H1 (cell line): ENCODE measurements at regions not wholly inside any gene's neighbourhood (a gene's known extent, or its start where the extent isn't known, plus 50 kb on each side); places are given as distances from the start of the nearest gene placed in this dataset.

Experiments used
- CTCF ChIA-PET: fragments of 300-600 bp; sonication (Branson Sonifier 250); formaldehyde crosslinking; loops from one replicate; lab custom pipeline; 2021; ENCODE audit not compliant: partially characterized antibody; lab: Charles Lee
- POLR2A ChIA-PET: fragments of 300-600 bp; sonication (Branson Sonifier 250); formaldehyde crosslinking; loops from one replicate; lab custom pipeline; 2021; ENCODE audit warnings: inconsistent platforms; ENCODE audit not compliant: partially characterized antibody; lab: Charles Lee
- DNase-seq, 2 experiments: peaks; one replicate each; pipeline versions ENCODE4 v3.0.0 to v3.0.0-alpha.2; 2010 to 2022; ENCODE audit warnings: low spot score in 2 of 2, low read depth in 1 of 2, mixed read lengths in 1 of 2
- FAIRE-seq: peaks from 2 replicates; lab custom pipeline; 2011; peaks lifted over from hg19 to GRCh38; lab: Jason Lieb, UNC
- H2AFZ ChIP-seq: 2 replicates; pipeline ENCODE4 v1.8.1; 2012; ENCODE audit warnings: low read length, inconsistent platforms
- H2AK5ac ChIP-seq: 2 replicates; pipeline ENCODE4 v1.6.1; 2013; ENCODE audit warnings: low read depth, low read length
- H2BK120ac ChIP-seq: replicated peaks from 2 replicates; pipeline ENCODE3; 2013; ENCODE audit warnings: low read depth, low read length, inconsistent platforms
- H2BK12ac ChIP-seq: 2 replicates; pipeline ENCODE4 v1.6.1; 2013; ENCODE audit warnings: low read depth, low read length
- H2BK15ac ChIP-seq: 2 replicates; pipeline ENCODE4 v1.6.1; 2013; ENCODE audit warnings: low read length
- H2BK20ac ChIP-seq: 2 replicates; pipeline ENCODE4 v1.6.1; 2013; ENCODE audit warnings: low read length
- H2BK5ac ChIP-seq: 2 replicates; pipeline ENCODE4 v1.6.1; 2013; ENCODE audit warnings: low read depth, low read length
- H3K14ac ChIP-seq: 2 replicates; pipeline ENCODE4 v1.6.1; 2013; ENCODE audit warnings: inconsistent platforms; ENCODE audit not compliant: insufficient read length
- H3K18ac ChIP-seq: 2 replicates; pipeline ENCODE4 v1.6.1; 2013; ENCODE audit warnings: low read length; ENCODE audit errors: extremely low read depth
- H3K23ac ChIP-seq: 2 replicates; pipeline ENCODE4 v1.6.1; 2013; ENCODE audit warnings: inconsistent platforms; ENCODE audit not compliant: insufficient read length
- H3K23me2 ChIP-seq: 2 replicates; pipeline ENCODE4 v1.6.1; 2013; ENCODE audit warnings: low read depth, low read length
- H3K27ac ChIP-seq: 2 replicates; pipeline ENCODE4 v1.6.1; 2011; ENCODE audit warnings: low read depth, low read length, inconsistent platforms
- H3K27me3 ChIP-seq, 4 experiments: replicated peaks in 1 of 4; 1 replicate in 1 of 4; 2 replicates in 3 of 4; pipeline versions ENCODE4 v1.6.1 to v1.8.1; 2011 to 2013; ENCODE audit warnings: low read length in 3 of 4, mild to moderate bottlenecking in 3 of 4, inconsistent platforms in 2 of 4, mixed read lengths in 2 of 4, moderate library complexity in 1 of 4; ENCODE audit not compliant: control insufficient read depth in 3 of 4, insufficient read depth in 3 of 4; ENCODE audit errors: extremely low read depth in 1 of 4
- H3K36me3 ChIP-seq, 4 experiments: 2 replicates each; pipeline versions ENCODE4 v1.6.1 to v1.8.1; 2011 to 2013; ENCODE audit warnings: mild to moderate bottlenecking in 4 of 4, low read length in 3 of 4, moderate library complexity in 2 of 4, control low read depth in 1 of 4, inconsistent platforms in 1 of 4; ENCODE audit not compliant: insufficient read depth in 4 of 4, control insufficient read depth in 2 of 4
- H3K4ac ChIP-seq: replicated peaks from 2 replicates; pipeline ENCODE3; 2013; ENCODE audit warnings: low read length, low read depth, mixed read lengths, inconsistent platforms; ENCODE audit not compliant: insufficient read length
- H3K4me1 ChIP-seq, 4 experiments: replicated peaks in 1 of 4; 1 replicate in 1 of 4; 2 replicates in 3 of 4; pipeline versions ENCODE4 v1.6.1 to v1.8.1; 2011 to 2013; ENCODE audit warnings: low read length in 3 of 4, inconsistent platforms in 2 of 4, mixed read lengths in 1 of 4; ENCODE audit not compliant: insufficient read depth in 4 of 4, control insufficient read depth in 3 of 4
- H3K4me2 ChIP-seq, 2 experiments: 2 replicates each; pipeline versions ENCODE4 v1.6.1 to v1.8.1; 2011 to 2013; ENCODE audit warnings: low read depth in 2 of 2, low read length in 2 of 2, control low read depth in 1 of 2, inconsistent platforms in 1 of 2, mild to moderate bottlenecking in 1 of 2; ENCODE audit not compliant: insufficient read depth in 1 of 2
- H3K4me3 ChIP-seq, 4 experiments: fragments of 200-600, 300-600 bp in 1 of 4; sonication (generic), shearing (Covaris generic), sonication (Bioruptor Twin) in 1 of 4; 2 replicates each; pipeline versions ENCODE4 v1.5.1 to v1.8.1; 2011 to 2016; ENCODE audit warnings: low read length in 4 of 4, low read depth in 3 of 4, control low read depth in 2 of 4, inconsistent platforms in 2 of 4, mild to moderate bottlenecking in 2 of 4, mixed read lengths in 1 of 4, moderate library complexity in 1 of 4; ENCODE audit not compliant: insufficient read depth in 2 of 4; ENCODE audit errors: extremely low read depth in 1 of 4
- H3K56ac ChIP-seq: replicated peaks from 2 replicates; pipeline ENCODE3; 2013; ENCODE audit warnings: low read depth, mild to moderate bottlenecking, mixed read lengths, low read length, inconsistent platforms; ENCODE audit not compliant: insufficient read length
- H3K79me1 ChIP-seq: 2 replicates; pipeline ENCODE4 v1.6.1; 2013; ENCODE audit warnings: low read depth, low read length, control low read depth
- H3K79me2 ChIP-seq, 2 experiments: 2 replicates each; pipeline versions ENCODE4 v1.6.1 to v1.8.1; 2012 to 2013; ENCODE audit warnings: low read length in 2 of 2, mild to moderate bottlenecking in 2 of 2, inconsistent platforms in 1 of 2; ENCODE audit not compliant: insufficient read depth in 2 of 2, control insufficient read depth in 1 of 2
- H3K9ac ChIP-seq, 4 experiments: replicated peaks in 1 of 4; 1 replicate in 1 of 4; 2 replicates in 3 of 4; pipeline versions ENCODE4 v1.6.1 to v1.8.1; 2011 to 2013; ENCODE audit warnings: low read depth in 3 of 4, low read length in 3 of 4, control low read depth in 2 of 4, mild to moderate bottlenecking in 2 of 4, moderate library complexity in 2 of 4, inconsistent platforms in 1 of 4; ENCODE audit errors: extremely low read depth in 1 of 4
- H3K9me3 ChIP-seq, 2 experiments: 2 replicates each; pipeline versions ENCODE4 v1.6.1 to v1.8.1; 2012 to 2013; ENCODE audit warnings: mild to moderate bottlenecking in 2 of 2, moderate library complexity in 2 of 2, control low read depth in 1 of 2, inconsistent platforms in 1 of 2, low read depth in 1 of 2, low read length in 1 of 2, mixed read lengths in 1 of 2; ENCODE audit not compliant: insufficient read depth in 2 of 2
- H4K20me1 ChIP-seq, 2 experiments: replicated peaks in 1 of 2; 2 replicates each; pipeline versions ENCODE3 to v1.8.1; 2011 to 2013; ENCODE audit warnings: inconsistent platforms in 2 of 2, low read length in 2 of 2, mild to moderate bottlenecking in 1 of 2; ENCODE audit not compliant: insufficient read depth in 2 of 2, control insufficient read depth in 1 of 2
- H4K5ac ChIP-seq: 2 replicates; pipeline ENCODE4 v1.6.1; 2013; ENCODE audit warnings: low read length, low read depth, mixed read lengths, inconsistent platforms; ENCODE audit not compliant: insufficient read length
- H4K8ac ChIP-seq: 2 replicates; pipeline ENCODE4 v1.8.0; 2013; ENCODE audit warnings: mild to moderate bottlenecking, moderate library complexity, low read length, inconsistent platforms; ENCODE audit not compliant: insufficient read depth; ENCODE audit errors: extremely low read depth
- H4K91ac ChIP-seq: replicated peaks from 2 replicates; pipeline ENCODE3; 2013; ENCODE audit warnings: low read length, mixed read lengths, inconsistent platforms; ENCODE audit not compliant: insufficient read length
- SUZ12 ChIP-seq: fragments of 200-600 bp; sonication (generic); IDR thresholded peaks from 2 replicates; pipeline ENCODE4 v1.6.1; 2012; ENCODE audit warnings: mild to moderate bottlenecking, inconsistent platforms, low read length, moderate library complexity, mixed read lengths
- ZNF274 ChIP-seq: IDR thresholded peaks from 2 replicates; pipeline ENCODE4 v1.7.0; 2012; ENCODE audit warnings: low read length, borderline replicate concordance; ENCODE audit errors: extremely low read depth
- WGBS, 2 experiments: shearing (Covaris generic) in 1 of 2; methylation state at CpG; one replicate each; pipeline versions ENCODE4 v1.1.6 to v1.1.7; 2013 to 2015; ENCODE audit warnings: low lambda C conversion rate in 2 of 2, mixed read lengths in 2 of 2, inconsistent platforms in 1 of 2, low coverage in 1 of 2, missing lambda C conversion rate in 1 of 2; ENCODE audit not compliant: insufficient replicate concordance in 2 of 2, insufficient coverage in 1 of 2, insufficient read length in 1 of 2; ENCODE audit errors: extremely low coverage in 1 of 2, missing lambda C conversion rate in 1 of 2; 5-methylcytosine and 5-hydroxymethylcytosine counted together

DNA sequence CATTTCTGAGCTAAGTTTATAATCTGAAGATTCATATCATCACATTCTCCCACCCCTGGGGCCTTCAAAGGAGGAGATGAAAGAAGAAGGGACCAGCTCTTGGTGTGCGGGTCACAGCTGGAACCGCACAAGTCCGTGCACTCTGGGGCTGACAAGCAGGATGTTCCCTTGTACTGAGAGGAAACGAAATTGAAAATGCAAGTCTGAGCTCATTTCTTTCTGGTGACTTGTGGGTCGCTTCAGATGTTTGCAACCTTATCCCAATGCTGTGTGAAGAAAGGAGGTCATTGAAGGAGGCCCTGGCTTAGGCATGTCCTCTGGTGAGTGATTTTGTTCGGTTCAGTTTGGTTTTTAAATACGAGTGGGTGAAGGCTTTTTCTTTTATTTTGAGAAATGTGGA is 59.6 kb downstream of the C9orf152 start:
- no peak overlapping the region for H3K23ac ChIP-seq
- no peak overlapping the region for H3K4ac ChIP-seq
- H2AK5ac ChIP-seq = no peak overlapping the region
- H3K36me3 ChIP-seq = 0 out of 8 replicates have a peak, but pooled peaks cover 0 to 5% (median 0%) of the 10 kb centered on the region in 4 experiments
- H2BK15ac ChIP-seq = no peak overlapping the region
- 92% methylated on average over 7 of the region's 7 CpGs; no CpG with 5 or more reads in 1 of the 2 experiments for WGBS, 2 experiments
- no peak overlapping the region for H2AFZ ChIP-seq
- H2BK12ac ChIP-seq = no peak overlapping the region
- H3K79me1 ChIP-seq = no peaks in the 10 kb centered on the region; the same call in 1 of the 2 replicates
- H3K4me2 ChIP-seq = no peak overlapping the region
- no peak overlapping the region for H3K4me3 ChIP-seq
- H3K27me3 ChIP-seq = no peaks in the 10 kb centered on the region
- H3K79me2 ChIP-seq = peaks cover 0 to 64% of the 10 kb centered on the region in 2 experiments; a peak in 2 of 4 replicates
- H3K23me2 ChIP-seq = no peaks in the 10 kb centered on the region
- peaks cover 0 to 6% of the 10 kb centered on the region in 2 experiments; a peak in 1 of 4 replicates for H3K9me3 ChIP-seq
- H4K20me1 ChIP-seq = peaks cover 0 to 3% of the 10 kb centered on the region in 2 experiments
- H4K91ac ChIP-seq = no peak overlapping the region
- DNase-seq = no peak
- no peak for TF ChIP-seq ZNF274
- TF ChIP-seq SUZ12 = no peak
- TF ChIP-seq, all 59 proteins: peak for 0
- Histone ChIP-seq H2BK20ac (no peak overlapping the region), H2BK5ac (no peak overlapping the region), H2BK120ac (no peak overlapping the region), H3K27ac (no peak overlapping the region), H3K56ac (no peak overlapping the region), H3K18ac (no peak overlapping the region), H3K4me1 (no peaks in the 10 kb centered on the region), H3K9ac (no peak overlapping the region), H4K8ac (no peak overlapping the region), H3K14ac (no peak overlapping the region), H4K5ac (no peak overlapping the region)
- FAIRE-seq = no peak
- POLR2A ChIA-PET = no interaction called here
- CTCF ChIA-PET = interaction anchor here (0.8 to 1.4 kb wide), 4 partner anchors 91 to 245 kb away, joined by 3 to 4 read pairs (median 4); no protein-coding TSS in a partner anchor
